ENCODE measurements at regions not wholly inside any gene's neighbourhood (a gene's known extent, or its start where the extent isn't known, plus 50 kb on each side); places are given as distances from the start of the nearest gene placed in this dataset.

DNA sequence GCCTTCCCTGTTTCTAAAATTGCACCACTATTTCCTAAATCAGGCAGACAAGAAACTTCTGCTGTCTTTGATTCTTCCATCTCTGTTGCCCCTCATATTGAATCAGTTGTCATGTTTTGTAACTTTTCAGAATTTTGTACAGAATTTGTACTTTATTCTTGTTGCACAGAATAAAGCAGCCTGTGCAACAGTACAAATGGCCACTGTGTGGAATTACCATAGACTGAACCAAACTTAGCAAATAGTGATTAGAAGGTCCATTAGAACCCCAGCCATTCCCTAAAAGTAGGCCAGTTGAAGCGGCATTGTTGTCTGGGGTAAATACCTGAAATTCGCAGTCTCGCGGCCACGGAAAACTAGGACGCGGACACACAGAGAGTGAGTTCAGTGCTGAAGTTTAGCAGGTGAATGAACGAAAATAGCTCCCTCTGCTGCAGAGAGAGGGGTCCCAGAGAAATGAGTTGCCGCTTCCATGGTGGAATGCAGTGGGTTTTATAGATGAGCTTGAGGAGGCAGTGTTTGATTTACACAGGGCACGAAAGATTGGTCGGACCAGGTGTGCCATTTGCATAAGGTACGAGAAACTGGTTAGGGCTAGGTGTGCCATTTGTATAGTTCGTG lies 71.8 kb downstream of the C4orf33 start:
- no peak overlapping the region for H3K9ac ChIP-seq (ENCODE audit: low read depth, low read length)
- H3K36me3 ChIP-seq (ENCODE audit: control insufficient read depth, insufficient read depth, low read length), result no peaks in the 10 kb centered on the region
- H3K4me1 ChIP-seq (ENCODE audit: control insufficient read depth, insufficient read depth, low read length), result no peaks in the 10 kb centered on the region
- H3K27me3 ChIP-seq (ENCODE audit: control insufficient read depth, insufficient read depth, low read length), result no peaks in the 10 kb centered on the region
- H3K9me3 ChIP-seq (ENCODE audit: control insufficient read depth, insufficient read depth, low read length), result no peaks in the 10 kb centered on the region
- H3K4me3 ChIP-seq (ENCODE audit: low read depth, low read length), result no peak overlapping the region

- H3K9me3 ChIP-seq (ENCODE audit: control insufficient read depth, insufficient read depth, low read length), result no peaks in the 10 kb centered on the region
- no peaks in the 10 kb centered on the region for H3K4me1 ChIP-seq (ENCODE audit: control insufficient read depth, insufficient read depth, low read length)
- H3K27me3 ChIP-seq (ENCODE audit: control insufficient read depth, insufficient read depth, low read length), result no peaks in the 10 kb centered on the region
- no peaks in the 10 kb centered on the region for H3K36me3 ChIP-seq (ENCODE audit: control insufficient read depth, insufficient read depth, low read length)
- no peak overlapping the region for H3K4me3 ChIP-seq (ENCODE audit: low read depth, low read length)
- H3K9ac ChIP-seq (ENCODE audit: low read depth, low read length), result no peak overlapping the region
These were observed 76.2 kb downstream of the C4orf33 start for GRCh38 chr4:129172181-129172580.

- no peaks in the 10 kb centered on the region for H3K27me3 ChIP-seq (ENCODE audit: control insufficient read depth, insufficient read depth, low read length)
- no peak overlapping the region for H3K9ac ChIP-seq (ENCODE audit: low read depth, low read length)
- no peaks in the 10 kb centered on the region for H3K9me3 ChIP-seq (ENCODE audit: control insufficient read depth, insufficient read depth, low read length)
- no peak overlapping the region for H3K4me3 ChIP-seq (ENCODE audit: low read depth, low read length)
- no peaks in the 10 kb centered on the region for H3K36me3 ChIP-seq (ENCODE audit: control insufficient read depth, insufficient read depth, low read length)
- no peaks in the 10 kb centered on the region for H3K4me1 ChIP-seq (ENCODE audit: control insufficient read depth, insufficient read depth, low read length)
These were observed 80.9 kb downstream of the C4orf33 start for GRCh38 chr4:129176864-129177263.

DNA sequence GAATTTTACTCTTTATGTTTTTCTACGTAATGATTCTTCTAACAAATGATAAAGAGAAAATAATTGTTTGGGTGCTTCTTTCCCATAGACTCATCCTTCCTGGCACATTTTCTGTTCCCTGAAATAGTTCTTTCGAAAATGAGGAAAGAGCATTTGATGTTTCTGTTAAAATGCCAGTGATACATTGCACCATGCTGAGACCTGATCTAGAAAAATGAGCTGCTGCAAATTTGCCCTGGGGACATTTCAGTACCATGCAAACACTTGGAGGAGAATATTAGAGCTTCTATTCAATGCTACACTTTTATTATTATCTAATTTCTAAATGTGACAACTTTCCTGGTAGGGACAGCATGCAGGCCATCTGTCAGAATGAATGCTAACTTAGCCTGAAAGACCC lies 83.3 kb downstream of the C4orf33 start:
- Histone ChIP-seq H3K4me1 (ENCODE audit: control insufficient read depth, insufficient read depth, low read length) (no peaks in the 10 kb centered on the region), H3K27me3 (ENCODE audit: control insufficient read depth, insufficient read depth, low read length) (no peaks in the 10 kb centered on the region), H3K36me3 (ENCODE audit: control insufficient read depth, insufficient read depth, low read length) (no peaks in the 10 kb centered on the region), H3K9me3 (ENCODE audit: control insufficient read depth, insufficient read depth, low read length) (no peaks in the 10 kb centered on the region), H3K9ac (ENCODE audit: low read depth, low read length) (no peak overlapping the region), H3K4me3 (ENCODE audit: low read depth, low read length) (no peak overlapping the region)

GRCh38 chr4:129189630-129190029 lies 93.7 kb downstream of the C4orf33 start:
- Histone ChIP-seq H3K27me3 (ENCODE audit: control insufficient read depth, insufficient read depth, low read length) (no peaks in the 10 kb centered on the region), H3K4me3 (ENCODE audit: low read depth, low read length) (no peak overlapping the region), H3K9me3 (ENCODE audit: control insufficient read depth, insufficient read depth, low read length) (no peaks in the 10 kb centered on the region), H3K36me3 (ENCODE audit: control insufficient read depth, insufficient read depth, low read length) (no peaks in the 10 kb centered on the region), H3K4me1 (ENCODE audit: control insufficient read depth, insufficient read depth, low read length) (no peaks in the 10 kb centered on the region), H3K9ac (ENCODE audit: low read depth, low read length) (no peak overlapping the region)

DNA sequence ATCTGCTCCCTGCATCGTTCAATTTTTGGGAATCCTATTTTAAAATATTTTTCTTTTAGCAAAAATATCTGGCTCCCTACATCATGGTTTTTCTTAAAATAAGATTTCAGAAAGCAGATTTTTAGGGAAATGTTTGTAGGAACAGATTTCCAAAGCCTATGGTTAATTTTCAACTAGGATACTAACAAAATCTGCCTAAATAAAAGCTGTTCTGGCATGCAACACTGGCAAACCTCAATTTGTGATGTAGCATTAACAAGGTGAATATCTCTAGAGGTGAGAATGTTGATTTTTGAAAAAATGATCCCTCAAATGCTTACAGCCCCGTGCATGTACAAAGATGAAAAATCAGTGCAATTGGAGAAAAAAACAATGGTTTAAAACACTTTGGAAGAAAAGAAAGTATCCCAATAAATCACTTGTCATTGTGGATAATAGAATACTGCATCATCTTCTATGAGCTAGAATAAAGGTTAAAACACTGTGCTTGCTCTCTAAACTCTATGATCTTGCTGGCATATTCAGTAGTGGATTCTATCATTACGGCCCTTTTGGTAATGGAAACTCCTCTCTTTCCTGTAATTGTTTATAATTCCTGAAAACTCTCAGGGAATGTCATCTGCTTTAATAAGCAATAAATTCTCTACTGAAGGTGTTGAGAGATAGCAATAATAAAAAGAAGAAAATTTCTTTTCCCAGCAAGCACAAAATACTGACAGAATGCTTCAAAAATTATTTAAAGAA lies 97.6 kb downstream of the C4orf33 start:
- Histone ChIP-seq H3K4me3 (ENCODE audit: low read depth, low read length) (no peak overlapping the region), H3K36me3 (ENCODE audit: control insufficient read depth, insufficient read depth, low read length) (no peaks in the 10 kb centered on the region), H3K9me3 (ENCODE audit: control insufficient read depth, insufficient read depth, low read length) (no peaks in the 10 kb centered on the region), H3K27me3 (ENCODE audit: control insufficient read depth, insufficient read depth, low read length) (no peaks in the 10 kb centered on the region), H3K4me1 (ENCODE audit: control insufficient read depth, insufficient read depth, low read length) (no peaks in the 10 kb centered on the region), H3K9ac (ENCODE audit: low read depth, low read length) (no peak overlapping the region)

DNA sequence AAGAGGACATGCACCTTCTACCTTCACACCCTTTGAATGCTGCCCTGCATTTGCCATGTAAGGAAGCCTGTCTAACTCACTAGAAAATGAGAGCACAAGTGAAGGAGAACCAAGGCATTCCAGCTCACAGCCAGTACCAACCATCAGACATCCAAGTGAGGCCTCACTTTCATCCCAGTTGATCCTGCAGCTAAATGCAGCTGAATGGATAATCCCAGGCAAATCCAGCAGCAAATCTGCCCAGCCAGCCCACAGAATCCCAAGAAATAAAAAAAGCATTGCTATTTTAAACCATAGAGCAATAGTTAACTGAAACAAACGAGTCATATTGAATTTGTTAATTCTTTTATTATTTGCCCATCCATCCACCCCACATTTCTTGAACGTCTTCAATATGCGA lies 112.5 kb downstream of the C4orf33 start:
- no peaks in the 10 kb centered on the region for H3K9me3 ChIP-seq (ENCODE audit: control insufficient read depth, insufficient read depth, low read length)
- no peak overlapping the region for H3K9ac ChIP-seq (ENCODE audit: low read depth, low read length)
- no peaks in the 10 kb centered on the region for H3K27me3 ChIP-seq (ENCODE audit: control insufficient read depth, insufficient read depth, low read length)
- H3K4me3 ChIP-seq (ENCODE audit: low read depth, low read length), result no peak overlapping the region
- peaks cover 4% of the 10 kb centered on the region for H3K4me1 ChIP-seq (ENCODE audit: control insufficient read depth, insufficient read depth, low read length)
- no peaks in the 10 kb centered on the region for H3K36me3 ChIP-seq (ENCODE audit: control insufficient read depth, insufficient read depth, low read length)

DNA sequence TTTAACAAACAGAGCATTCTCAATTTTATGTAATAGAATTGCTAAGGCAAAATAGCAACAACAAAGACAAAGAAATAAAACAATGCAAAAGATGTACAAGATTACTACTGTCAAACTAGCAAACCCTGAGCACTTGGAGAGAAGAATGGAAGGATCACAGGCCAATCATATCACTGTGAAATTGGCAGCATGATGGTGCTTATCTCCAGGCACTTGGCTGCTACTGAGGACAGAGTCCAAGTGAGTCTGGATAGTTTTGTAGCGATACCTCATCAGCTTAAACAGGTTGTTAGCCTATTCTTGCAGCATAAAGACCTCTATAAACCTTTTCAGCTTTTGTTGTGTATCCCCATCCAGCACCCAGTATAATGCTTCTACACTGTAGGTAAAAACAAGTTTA lies 117.7 kb downstream of the C4orf33 start:
- no peaks in the 10 kb centered on the region for H3K4me1 ChIP-seq (ENCODE audit: control insufficient read depth, insufficient read depth, low read length)
- H3K4me3 ChIP-seq (ENCODE audit: low read depth, low read length), result no peak overlapping the region
- H3K9me3 ChIP-seq (ENCODE audit: control insufficient read depth, insufficient read depth, low read length), result no peaks in the 10 kb centered on the region
- no peak overlapping the region for H3K9ac ChIP-seq (ENCODE audit: low read depth, low read length)
- H3K27me3 ChIP-seq (ENCODE audit: control insufficient read depth, insufficient read depth, low read length), result no peaks in the 10 kb centered on the region
- no peaks in the 10 kb centered on the region for H3K36me3 ChIP-seq (ENCODE audit: control insufficient read depth, insufficient read depth, low read length)

GRCh38 chr4:129218360-129218759 lies 122.4 kb downstream of the C4orf33 start:
- H3K4me1 ChIP-seq (ENCODE audit: control insufficient read depth, insufficient read depth, low read length), result no peaks in the 10 kb centered on the region
- no peaks in the 10 kb centered on the region for H3K27me3 ChIP-seq (ENCODE audit: control insufficient read depth, insufficient read depth, low read length)
- H3K36me3 ChIP-seq (ENCODE audit: control insufficient read depth, insufficient read depth, low read length), result no peaks in the 10 kb centered on the region
- no peaks in the 10 kb centered on the region for H3K9me3 ChIP-seq (ENCODE audit: control insufficient read depth, insufficient read depth, low read length)
- H3K9ac ChIP-seq (ENCODE audit: low read depth, low read length), result no peak overlapping the region
- H3K4me3 ChIP-seq (ENCODE audit: low read depth, low read length), result no peak overlapping the region

DNA sequence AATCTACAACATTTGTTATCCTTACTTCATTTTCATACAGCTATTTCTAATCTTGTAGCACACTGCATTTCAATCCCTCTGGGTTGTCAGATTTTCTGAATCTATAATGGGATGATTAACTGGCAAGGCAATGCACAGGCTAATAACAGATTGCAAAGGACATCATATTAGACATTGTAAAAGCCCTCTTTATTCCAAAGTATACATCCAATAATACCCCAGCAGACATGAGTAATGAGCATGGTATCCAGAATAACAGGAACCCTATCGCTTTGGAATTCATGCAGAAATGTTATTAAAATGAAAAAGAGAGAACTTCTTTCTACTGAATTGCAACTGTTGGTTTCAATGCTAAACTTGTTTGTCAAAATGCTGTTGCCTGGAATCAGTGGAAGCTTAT lies 122.9 kb downstream of the C4orf33 start:
- Histone ChIP-seq H3K4me1 (ENCODE audit: control insufficient read depth, insufficient read depth, low read length) (no peaks in the 10 kb centered on the region), H3K9me3 (ENCODE audit: control insufficient read depth, insufficient read depth, low read length) (no peaks in the 10 kb centered on the region), H3K4me3 (ENCODE audit: low read depth, low read length) (no peak overlapping the region), H3K27me3 (ENCODE audit: control insufficient read depth, insufficient read depth, low read length) (no peaks in the 10 kb centered on the region), H3K36me3 (ENCODE audit: control insufficient read depth, insufficient read depth, low read length) (no peaks in the 10 kb centered on the region), H3K9ac (ENCODE audit: low read depth, low read length) (no peak overlapping the region)

GRCh38 chr4:129220254-129220653 lies 124.3 kb downstream of the C4orf33 start:
- Histone ChIP-seq H3K36me3 (ENCODE audit: control insufficient read depth, insufficient read depth, low read length) (no peaks in the 10 kb centered on the region), H3K4me3 (ENCODE audit: low read depth, low read length) (no peak overlapping the region), H3K9me3 (ENCODE audit: control insufficient read depth, insufficient read depth, low read length) (no peaks in the 10 kb centered on the region), H3K9ac (ENCODE audit: low read depth, low read length) (no peak overlapping the region), H3K27me3 (ENCODE audit: control insufficient read depth, insufficient read depth, low read length) (no peaks in the 10 kb centered on the region), H3K4me1 (ENCODE audit: control insufficient read depth, insufficient read depth, low read length) (no peaks in the 10 kb centered on the region)

- no peaks in the 10 kb centered on the region for H3K36me3 ChIP-seq (ENCODE audit: control insufficient read depth, insufficient read depth, low read length)
- no peak overlapping the region for H3K4me3 ChIP-seq (ENCODE audit: low read depth, low read length)
- H3K9me3 ChIP-seq (ENCODE audit: control insufficient read depth, insufficient read depth, low read length), result no peaks in the 10 kb centered on the region
- no peak overlapping the region for H3K9ac ChIP-seq (ENCODE audit: low read depth, low read length)
- H3K4me1 ChIP-seq (ENCODE audit: control insufficient read depth, insufficient read depth, low read length), result no peaks in the 10 kb centered on the region
- H3K27me3 ChIP-seq (ENCODE audit: control insufficient read depth, insufficient read depth, low read length), result no peaks in the 10 kb centered on the region
These were observed 128.0 kb downstream of the C4orf33 start for GRCh38 chr4:129223945-129224344.

Data from iPS-15b (cell line).